IMR-90 (cell line): ENCODE measurements at regions not wholly inside any gene's neighbourhood (a gene's known extent, or its start where the extent isn't known, plus 50 kb on each side); places are given as distances from the start of the nearest gene placed in this dataset.

Source experiments
- ATAC-seq: fragments of 200-7000 bp; cut with Tn5 transposase; 2 replicates; pipeline ENCODE4 v1.9.1; 2020; ENCODE audit warnings: low read depth, mild to moderate bottlenecking, moderate library complexity
- BruUV-seq: library from RNA; stranded (reverse); fragments of 400-500 nt; replicated peaks from 2 replicates; lab custom pipeline; 2021; lab: Mats Ljungman, UMichigan
- CTCF ChIA-PET: fragments of 300-600 bp; formaldehyde crosslinking; extraction: SDS; loops from one replicate; lab custom pipeline; 2021; ENCODE audit warnings: antibody characterized with exemption; lab: Yijun Ruan, JAX
- POLR2A ChIA-PET: fragments of 300-600 bp; sonication (Branson Sonifier 250); formaldehyde crosslinking; loops from one replicate; lab custom pipeline; 2022; ENCODE audit warnings: antibody characterized with exemption; ENCODE audit not compliant: unreplicated experiment; lab: Charles Lee
- DNase-seq: peaks from one replicate; pipeline ENCODE4 v3.0.0; 2013
- H2AFZ ChIP-seq: replicated peaks from 2 replicates; pipeline ENCODE3; 2013; ENCODE audit warnings: low read length, mild to moderate bottlenecking; ENCODE audit not compliant: poor library complexity
- H2AK5ac ChIP-seq: 2 replicates; pipeline ENCODE4 v1.6.1; 2013; ENCODE audit warnings: low read depth, low read length, inconsistent platforms
- H2AK9ac ChIP-seq: replicated peaks from 2 replicates; pipeline ENCODE3; 2013; ENCODE audit warnings: mild to moderate bottlenecking, low read depth, low read length, moderate library complexity; ENCODE audit not compliant: poor library complexity
- H2BK120ac ChIP-seq: 2 replicates; pipeline ENCODE4 v1.6.1; 2013; ENCODE audit warnings: low read depth, low read length, inconsistent platforms
- H2BK15ac ChIP-seq: 3 replicates; pipeline ENCODE4 v1.6.1; 2013; ENCODE audit warnings: low read depth, low read length, inconsistent platforms
- H2BK20ac ChIP-seq: 2 replicates; pipeline ENCODE4 v1.6.1; 2013; ENCODE audit warnings: low read depth, mild to moderate bottlenecking, inconsistent platforms, low read length, moderate library complexity
- H2BK5ac ChIP-seq: 2 replicates; pipeline ENCODE4 v1.6.1; 2013; ENCODE audit warnings: mild to moderate bottlenecking, low read depth, low read length, inconsistent platforms; ENCODE audit not compliant: poor library complexity, severe bottlenecking
- H3K14ac ChIP-seq: replicated peaks from 2 replicates; pipeline ENCODE4 v1.6.1; 2013; ENCODE audit warnings: low read depth, low read length, inconsistent platforms
- H3K18ac ChIP-seq: 2 replicates; pipeline ENCODE4 v1.6.1; 2013; ENCODE audit warnings: low read depth, low read length, control low read depth
- H3K23ac ChIP-seq: 2 replicates; pipeline ENCODE4 v1.6.1; 2013; ENCODE audit warnings: low read depth, low read length, inconsistent platforms
- H3K27ac ChIP-seq: 2 replicates; pipeline ENCODE4 v1.5.1; 2013; ENCODE audit warnings: mild to moderate bottlenecking, control low read depth, low read length; ENCODE audit not compliant: insufficient read depth
- H3K27me3 ChIP-seq: 2 replicates; pipeline ENCODE4 v1.6.1; 2013; ENCODE audit warnings: low read length; ENCODE audit not compliant: control insufficient read depth, insufficient read depth
- H3K36me3 ChIP-seq: 2 replicates; pipeline ENCODE4 v1.6.1; 2013; ENCODE audit warnings: low read length, mixed read lengths; ENCODE audit not compliant: control insufficient read depth, insufficient read depth
- H3K4ac ChIP-seq: 2 replicates; pipeline ENCODE4 v1.6.1; 2013; ENCODE audit warnings: low read depth, low read length, inconsistent platforms
- H3K4me1 ChIP-seq: 2 replicates; pipeline ENCODE4 v1.6.1; 2013; ENCODE audit warnings: low read length, mixed read lengths; ENCODE audit not compliant: control insufficient read depth, insufficient read depth
- H3K4me2 ChIP-seq: 2 replicates; pipeline ENCODE4 v1.6.1; 2013; ENCODE audit warnings: low read depth, mild to moderate bottlenecking, control low read depth, low read length, moderate library complexity
- H3K4me3 ChIP-seq: 2 replicates; pipeline ENCODE4 v1.5.1; 2013; ENCODE audit warnings: low read depth, mild to moderate bottlenecking, control low read depth, low read length, moderate library complexity; ENCODE audit not compliant: insufficient read depth
- H3K56ac ChIP-seq: 2 replicates; pipeline ENCODE4 v1.6.1; 2013; ENCODE audit warnings: low read length, inconsistent platforms; ENCODE audit not compliant: insufficient read depth; ENCODE audit errors: extremely low read depth
- H3K79me1 ChIP-seq, 2 experiments: 2 replicates each; pipeline ENCODE4 v1.6.1; 2013; ENCODE audit warnings: low read length in 2 of 2, inconsistent platforms in 1 of 2, low read depth in 1 of 2
- H3K9ac ChIP-seq: 2 replicates; pipeline ENCODE4 v1.6.1; 2013; ENCODE audit warnings: low read depth, low read length, control low read depth
- H3K9me1 ChIP-seq: 2 replicates; pipeline ENCODE4 v1.6.1; 2013; ENCODE audit warnings: low read length, inconsistent platforms; ENCODE audit not compliant: insufficient read depth
- H3K9me3 ChIP-seq: 2 replicates; pipeline ENCODE4 v1.6.1; 2013; ENCODE audit warnings: low read length; ENCODE audit not compliant: control insufficient read depth, insufficient read depth
- H4K20me1 ChIP-seq: 2 replicates; pipeline ENCODE4 v1.6.1; 2013; ENCODE audit warnings: low read length, inconsistent platforms; ENCODE audit not compliant: insufficient read depth
- H4K5ac ChIP-seq: 2 replicates; pipeline ENCODE4 v1.6.1; 2013; ENCODE audit warnings: mild to moderate bottlenecking, low read depth, low read length, control low read depth
- H4K8ac ChIP-seq, 2 experiments: 2 replicates each; pipeline ENCODE4 v1.6.1; 2013; ENCODE audit warnings: low read depth in 2 of 2, low read length in 2 of 2, control low read depth in 1 of 2, inconsistent platforms in 1 of 2
- H4K91ac ChIP-seq: 2 replicates; pipeline ENCODE4 v1.6.1; 2013; ENCODE audit warnings: low read depth, low read length, inconsistent platforms; ENCODE audit not compliant: insufficient read depth
- CEBPB ChIP-seq: IDR thresholded peaks from 2 replicates; pipeline ENCODE4 v1.6.1; 2012; ENCODE audit warnings: low read depth, low read length, improper control_type of control experiment
- ELK1 ChIP-seq: fragments of 150-350 bp; IDR thresholded peaks from 2 replicates; pipeline ENCODE4 v1.6.1; 2016; ENCODE audit warnings: low read depth, mild to moderate bottlenecking, low read length, moderate library complexity, borderline replicate concordance
- FOS ChIP-seq: fragments of 150-350 bp; IDR thresholded peaks from 2 replicates; pipeline ENCODE4 v1.6.1; 2016; ENCODE audit warnings: low read depth, low read length
- NFE2L2 ChIP-seq: fragments of 150-350 bp; IDR thresholded peaks from 2 replicates; pipeline ENCODE4 v1.6.1; 2016; ENCODE audit warnings: low read depth, mild to moderate bottlenecking, low read length
- RCOR1 ChIP-seq: IDR thresholded peaks from 2 replicates; pipeline ENCODE4 v1.6.1; 2012; ENCODE audit warnings: mild to moderate bottlenecking, low read length, improper control_type of control experiment; ENCODE audit not compliant: insufficient replicate concordance
- SMC3 ChIP-seq: fragments of 150-350 bp; IDR thresholded peaks from 2 replicates; pipeline ENCODE4 v1.6.1; 2016; ENCODE audit warnings: low read depth, mild to moderate bottlenecking, antibody characterized with exemption, low read length, moderate library complexity
- WGBS, 2 experiments: methylation state at CpG; one replicate each; pipeline versions ENCODE4 v1.1.5 to v1.1.7; 2013; ENCODE audit warnings: missing lambda C conversion rate in 2 of 2; ENCODE audit not compliant: insufficient read length in 1 of 2; ENCODE audit errors: extremely low coverage in 2 of 2; 5-methylcytosine and 5-hydroxymethylcytosine counted together
- dilution Hi-C: fragments of 300-500 bp; cut with HindIII; formaldehyde crosslinking; loops from one replicate; pipeline ENCODE4 v1.14.3; 2018; ENCODE audit warnings: low sequenced_read_pairs; ENCODE audit not compliant: unreplicated experiment
- in situ Hi-C: fragments of 300-500 bp; cut with MboI; formaldehyde crosslinking; loops from 3 replicates; pipeline ENCODE4 v1.14.3; 2019; ENCODE audit warnings: low sequenced_read_pairs, inconsistent platforms, mixed read lengths
- intact Hi-C: fragments of 100-400 bp; cut with micrococcal nuclease; formaldehyde crosslinking; loops from 2 replicates; pipeline ENCODE4 v1.10.0; 2022

DNA sequence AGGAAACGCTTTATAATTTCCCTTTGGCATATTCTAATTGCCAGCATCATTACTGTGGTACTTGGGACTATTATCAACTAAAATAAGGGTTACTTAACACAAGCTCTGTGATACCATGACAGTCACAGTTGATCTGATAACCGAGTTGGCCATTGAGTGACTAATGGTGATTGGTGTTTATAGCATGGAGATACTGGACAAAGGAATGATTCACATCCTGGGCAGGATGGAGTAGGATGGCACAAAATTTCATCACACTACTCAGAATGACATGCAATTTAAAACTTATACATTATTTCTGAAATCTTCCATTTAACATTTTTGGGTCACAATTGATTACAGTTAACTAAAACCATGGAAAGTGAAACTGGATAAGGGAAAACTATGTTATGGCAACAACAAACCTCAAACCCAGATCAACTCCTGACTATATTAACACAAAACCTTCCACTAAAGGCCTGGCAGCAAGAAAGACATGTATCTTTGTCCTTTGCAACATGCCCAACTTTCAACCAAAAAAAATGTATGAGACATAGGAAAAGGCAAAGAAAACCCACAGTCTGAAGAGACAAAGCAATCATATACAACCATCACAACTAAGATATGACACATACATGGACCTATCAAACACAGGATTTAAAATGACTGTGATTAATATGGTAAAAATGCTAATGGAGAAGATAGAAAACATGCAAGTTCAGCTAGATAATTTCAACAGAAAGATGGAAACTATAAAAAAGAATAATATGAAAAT lies 208.5 kb upstream of the NRP1 start:
- CTCF ChIA-PET = no interaction called here
- H2AFZ ChIP-seq = no peak overlapping the region
- DNase-seq = peak; percentile 36
- H3K18ac ChIP-seq = no peak overlapping the region
- no peaks in the 10 kb centered on the region for H3K36me3 ChIP-seq
- TF ChIP-seq CEBPB (peak; percentile 58; the same call in 1 of the 2 replicates), SMC3 (no peak), RCOR1 (no peak), NFE2L2 (no peak), ELK1 (no peak), FOS (no peak)
- no peak overlapping the region for H3K4ac ChIP-seq
- H3K4me2 ChIP-seq = no peak overlapping the region
- peaks cover 2% of the 10 kb centered on the region; the same call in 1 of the 2 replicates for H3K9me3 ChIP-seq
- intact Hi-C loops = no loop called here
- H2BK20ac ChIP-seq = no peak overlapping the region
- H4K20me1 ChIP-seq = no peaks in the 10 kb centered on the region
- H4K5ac ChIP-seq = no peak overlapping the region
- H2AK9ac ChIP-seq = no peak overlapping the region
- H3K23ac ChIP-seq = no peak overlapping the region
- H3K9me1 ChIP-seq = no peaks in the 10 kb centered on the region
- H3K79me1 ChIP-seq = no peaks in the 10 kb centered on the region
- ATAC-seq = no peak
- no TSS peak for BruUV-seq
- no peak overlapping the region for H4K91ac ChIP-seq
- no peak overlapping the region for H2BK15ac ChIP-seq
- H3K56ac ChIP-seq = no peak overlapping the region
- no peak overlapping the region; a peak in 1 of 4 replicates for H4K8ac ChIP-seq
- H2BK120ac ChIP-seq = no peak overlapping the region
- WGBS, 2 experiments = no CpG with 5 or more reads among the region's 2 CpGs
- in situ Hi-C loops = no loop called here
- H3K9ac ChIP-seq = no peak overlapping the region
- peaks cover 2% of the 10 kb centered on the region for H3K27me3 ChIP-seq
- H2BK5ac ChIP-seq = no peak overlapping the region
- dilution Hi-C loops = no loop called here
- no peaks in the 10 kb centered on the region for H3K4me1 ChIP-seq
- H3K14ac ChIP-seq = no peak overlapping the region
- no peak overlapping the region for H3K27ac ChIP-seq
- no peak overlapping the region for H3K4me3 ChIP-seq
- no peak overlapping the region for H2AK5ac ChIP-seq
- POLR2A ChIA-PET = no interaction called here
